Chondrocyte (in vitro differentiated cells): ENCODE measurements at regions not wholly inside any gene's neighbourhood (a gene's known extent, or its start where the extent isn't known, plus 50 kb on each side); places are given as distances from the start of the nearest gene placed in this dataset.

Experiments used
- DNase-seq: peaks from one replicate; pipeline ENCODE4 v3.0.0; 2021; ENCODE audit warnings: mixed read lengths, low spot score
- H3K27ac Mint-ChIP-seq: one replicate; pipeline ENCODE4 v1.8.0; 2021; ENCODE audit warnings: mild to moderate bottlenecking, moderate library complexity, mixed read lengths; ENCODE audit not compliant: unreplicated experiment
- H3K27me3 Mint-ChIP-seq: 2 replicates; pipeline ENCODE4 v1.8.0; 2021; ENCODE audit warnings: low read depth, mixed read lengths
- H3K36me3 Mint-ChIP-seq: 2 replicates; pipeline ENCODE4 v1.8.0; 2021; ENCODE audit warnings: low read depth, mixed read lengths
- H3K4me1 Mint-ChIP-seq: 2 replicates; pipeline ENCODE4 v1.8.0; 2021; ENCODE audit warnings: low read depth, mild to moderate bottlenecking, mixed read lengths
- H3K4me3 Mint-ChIP-seq: one replicate; pipeline ENCODE4 v1.8.0; 2021; ENCODE audit warnings: mild to moderate bottlenecking, moderate library complexity, mixed read lengths; ENCODE audit not compliant: unreplicated experiment
- H3K9me3 Mint-ChIP-seq: 2 replicates; pipeline ENCODE4 v1.8.0; 2021; ENCODE audit warnings: low read depth, mixed read lengths
- TF ChIP-seq, protein P1 (sequence below): fragments of 200-600 bp; sonication (generic); IDR thresholded peaks from 2 replicates; pipeline ENCODE4 v1.5.0; 2021; ENCODE audit warnings: antibody characterized with exemption, mild to moderate bottlenecking, moderate library complexity

DNA sequence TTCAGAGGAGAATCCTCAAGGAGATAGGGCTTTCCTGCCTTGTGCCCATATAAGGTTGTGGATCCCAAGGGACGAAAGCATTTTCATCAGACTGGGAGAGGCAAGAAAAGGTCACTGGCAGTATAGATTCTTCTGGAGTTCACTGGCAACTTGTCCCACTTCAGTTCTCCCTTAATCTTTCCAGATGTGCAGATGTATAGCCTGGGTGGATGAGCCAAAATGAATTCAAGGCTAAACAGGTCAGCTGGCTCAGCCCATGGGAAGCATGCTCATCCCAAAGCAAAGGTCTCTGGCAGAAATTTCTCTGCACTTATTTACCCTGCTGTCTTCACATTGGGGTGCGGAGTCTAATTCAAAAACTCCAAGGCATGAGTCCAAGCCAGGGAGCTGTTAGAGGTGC, 148.9 kb upstream of the TNP1 start:
- no peak overlapping the region for H3K4me3 Mint-ChIP-seq
- H3K27ac Mint-ChIP-seq: no peak overlapping the region
- peaks cover 6% of the 10 kb centered on the region for H3K27me3 Mint-ChIP-seq
- H3K36me3 Mint-ChIP-seq: no peaks in the 10 kb centered on the region
- peaks cover 16% of the 10 kb centered on the region for H3K4me1 Mint-ChIP-seq
- TF ChIP-seq, protein P1, sequence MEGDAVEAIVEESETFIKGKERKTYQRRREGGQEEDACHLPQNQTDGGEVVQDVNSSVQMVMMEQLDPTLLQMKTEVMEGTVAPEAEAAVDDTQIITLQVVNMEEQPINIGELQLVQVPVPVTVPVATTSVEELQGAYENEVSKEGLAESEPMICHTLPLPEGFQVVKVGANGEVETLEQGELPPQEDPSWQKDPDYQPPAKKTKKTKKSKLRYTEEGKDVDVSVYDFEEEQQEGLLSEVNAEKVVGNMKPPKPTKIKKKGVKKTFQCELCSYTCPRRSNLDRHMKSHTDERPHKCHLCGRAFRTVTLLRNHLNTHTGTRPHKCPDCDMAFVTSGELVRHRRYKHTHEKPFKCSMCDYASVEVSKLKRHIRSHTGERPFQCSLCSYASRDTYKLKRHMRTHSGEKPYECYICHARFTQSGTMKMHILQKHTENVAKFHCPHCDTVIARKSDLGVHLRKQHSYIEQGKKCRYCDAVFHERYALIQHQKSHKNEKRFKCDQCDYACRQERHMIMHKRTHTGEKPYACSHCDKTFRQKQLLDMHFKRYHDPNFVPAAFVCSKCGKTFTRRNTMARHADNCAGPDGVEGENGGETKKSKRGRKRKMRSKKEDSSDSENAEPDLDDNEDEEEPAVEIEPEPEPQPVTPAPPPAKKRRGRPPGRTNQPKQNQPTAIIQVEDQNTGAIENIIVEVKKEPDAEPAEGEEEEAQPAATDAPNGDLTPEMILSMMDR: no peak
- peaks cover 3% of the 10 kb centered on the region for H3K9me3 Mint-ChIP-seq
- DNase-seq: no peak

DNA sequence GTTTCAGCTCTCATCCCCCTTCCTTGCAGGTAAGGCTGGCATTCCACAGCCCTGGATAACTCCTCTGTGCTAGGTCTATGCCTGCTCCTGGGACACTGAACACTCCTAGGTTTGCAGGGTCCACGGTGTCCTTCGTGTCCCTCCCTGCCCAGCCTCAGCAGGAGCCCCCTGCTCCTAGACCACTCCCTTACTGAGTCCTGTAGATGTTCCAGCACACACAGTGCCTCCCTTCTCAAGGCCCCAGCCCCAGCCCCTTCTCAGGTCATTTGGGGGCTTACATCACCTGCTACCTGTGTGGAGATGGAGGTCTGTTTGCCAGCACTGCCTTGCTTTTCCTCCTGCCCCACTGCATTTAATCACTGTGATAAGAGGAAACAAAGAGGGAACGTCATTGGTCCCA, 146.4 kb upstream of the TNP1 start:
- TF ChIP-seq, protein P1: no peak
- Mint-ChIP-seq H3K36me3 (no peaks in the 10 kb centered on the region), H3K27ac (no peak overlapping the region), H3K27me3 (no peaks in the 10 kb centered on the region), H3K4me1 (peaks cover 16% of the 10 kb centered on the region), H3K9me3 (peaks cover 3% of the 10 kb centered on the region), H3K4me3 (no peak overlapping the region)
- DNase-seq: no peak

DNA sequence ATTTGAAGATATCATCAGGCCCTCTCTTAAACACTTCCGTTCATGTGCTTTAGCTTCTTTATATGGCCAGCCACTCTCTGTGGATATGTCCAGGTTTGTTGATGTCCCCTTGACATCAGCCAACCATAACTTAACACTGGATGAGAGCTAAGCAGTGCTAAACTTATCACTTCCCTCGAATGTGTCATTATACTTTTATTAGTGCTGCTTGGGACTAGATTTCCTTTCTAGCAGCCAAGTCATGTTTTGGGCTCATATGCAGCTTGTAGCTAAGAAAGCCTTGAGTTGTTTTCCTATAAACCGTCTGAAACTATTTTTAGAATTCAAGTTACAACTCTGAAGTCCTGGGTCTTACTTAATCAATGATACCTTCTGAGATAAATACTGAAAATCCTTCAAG, 144.8 kb upstream of the TNP1 start:
- Mint-ChIP-seq H3K4me1 (peaks cover 16% of the 10 kb centered on the region), H3K9me3 (peaks cover 3% of the 10 kb centered on the region), H3K4me3 (no peak overlapping the region), H3K36me3 (no peaks in the 10 kb centered on the region), H3K27me3 (no peaks in the 10 kb centered on the region), H3K27ac (no peak overlapping the region)
- DNase-seq: no peak
- TF ChIP-seq, protein P1: no peak

DNA sequence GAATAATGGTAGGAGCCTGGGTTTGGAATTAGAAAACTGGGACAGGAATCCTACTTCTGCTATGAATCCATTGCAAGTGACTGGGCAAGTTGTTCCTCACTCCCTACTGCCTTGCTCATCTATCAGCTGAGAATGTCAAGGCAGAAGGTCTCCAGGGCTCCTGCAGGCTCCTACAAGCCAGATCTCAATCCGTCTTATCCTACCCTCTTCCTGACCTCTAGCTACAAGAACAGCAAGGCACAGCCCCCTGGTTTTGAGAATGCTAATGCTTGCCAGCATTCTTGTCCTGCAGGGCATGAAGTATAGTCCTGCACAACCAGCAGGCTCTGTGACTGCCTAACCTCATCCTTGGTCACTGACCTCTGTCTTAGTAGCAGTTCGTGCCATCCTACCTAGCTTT, 141.9 kb upstream of the TNP1 start:
- Mint-ChIP-seq H3K4me3 (no peak overlapping the region), H3K9me3 (peaks cover 3% of the 10 kb centered on the region), H3K4me1 (peaks cover 10% of the 10 kb centered on the region), H3K27ac (no peak overlapping the region), H3K27me3 (no peaks in the 10 kb centered on the region), H3K36me3 (no peaks in the 10 kb centered on the region)
- TF ChIP-seq, protein P1: no peak
- no peak for DNase-seq

DNA sequence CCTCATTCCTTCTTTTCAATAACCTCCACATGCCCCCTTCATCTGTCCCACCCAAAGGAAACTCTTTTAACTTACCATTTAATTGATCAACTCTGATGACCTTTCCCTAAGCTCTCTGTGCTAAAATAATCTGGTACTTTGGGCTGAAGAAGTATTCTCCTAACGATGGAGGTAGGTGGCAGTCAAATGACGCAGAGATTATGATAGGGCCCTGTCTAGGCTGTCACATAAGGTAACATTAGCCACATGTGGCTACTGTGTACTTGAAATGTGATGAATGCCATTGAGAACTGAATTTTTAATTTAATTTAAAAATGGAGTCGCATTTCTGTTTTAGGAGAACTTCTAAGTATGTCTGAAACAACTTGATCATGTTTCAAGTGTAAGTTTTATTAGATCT, 140.5 kb upstream of the TNP1 start:
- Mint-ChIP-seq H3K9me3 (peaks cover 3% of the 10 kb centered on the region), H3K27ac (no peak overlapping the region), H3K4me3 (no peak overlapping the region), H3K36me3 (no peaks in the 10 kb centered on the region), H3K4me1 (peaks cover 9% of the 10 kb centered on the region), H3K27me3 (no peaks in the 10 kb centered on the region)
- no peak for DNase-seq
- TF ChIP-seq, protein P1: no peak
